CD4-positive, alpha-beta T cell treated with Interleukin-17A for 4 hours (primary cell): ENCODE measurements at regions not wholly inside any gene's neighbourhood (a gene's known extent, or its start where the extent isn't known, plus 50 kb on each side); places are given as distances from the start of the nearest gene placed in this dataset.
A peak's percentile ranks its signal among the peaks of the same experiment; 100 is the strongest.
"Not testable (repeated sequence)": the region's sequence is repeated elsewhere in the genome, so short reads cannot be mapped to it uniquely, and the experiment has no call there.

Experiments
- DNase-seq: peaks from one replicate; pipeline ENCODE4 v3.0.0-alpha.2; 2020; ENCODE audit warnings: mixed read lengths

GRCh38 chr4:128758314-128758922 lies 51.1 kb upstream of the JADE1 start:
- no peak for DNase-seq

- no peak for DNase-seq
Observed at GRCh38 chr4:128757712-128758111, 51.8 kb upstream of the JADE1 start.

GRCh38 chr4:128751354-128751753 lies 58.1 kb upstream of the JADE1 start:
- DNase-seq = no peak

GRCh38 chr4:128741748-128742147 lies 67.8 kb upstream of the JADE1 start:
- not testable (repeated sequence) for DNase-seq

- no peak for DNase-seq
Observed at GRCh38 chr4:128737098-128737513, 72.4 kb upstream of the JADE1 start.

GRCh38 chr4:128735714-128736113 lies 73.8 kb upstream of the JADE1 start:
- no peak for DNase-seq

GRCh38 chr4:128728190-128728589 lies 81.3 kb upstream of the JADE1 start:
- DNase-seq = no peak

- DNase-seq = no peak
Observed at GRCh38 chr4:128727658-128728057, 81.8 kb upstream of the JADE1 start.

- DNase-seq = no peak
Observed at GRCh38 chr4:128725405-128726055, 84.0 kb upstream of the JADE1 start.

GRCh38 chr4:128722911-128723310 lies 86.6 kb upstream of the JADE1 start:
- no peak for DNase-seq

- no peak for DNase-seq
Observed at GRCh38 chr4:128721896-128722295, 87.6 kb upstream of the JADE1 start.

GRCh38 chr4:128720270-128720669 lies 89.2 kb upstream of the JADE1 start:
- no peak for DNase-seq

- no peak for DNase-seq
Observed at GRCh38 chr4:128718768-128719167, 90.7 kb upstream of the JADE1 start.

GRCh38 chr4:128716338-128716737 lies 93.2 kb upstream of the JADE1 start:
- DNase-seq = no peak

GRCh38 chr4:128715616-128716015 lies 93.9 kb upstream of the JADE1 start:
- no peak for DNase-seq

GRCh38 chr4:128711361-128711760 lies 98.1 kb upstream of the JADE1 start:
- DNase-seq = no peak

- DNase-seq = peak; percentile 20
Observed at GRCh38 chr4:128709268-128709667, 100.2 kb upstream of the JADE1 start.

- no peak for DNase-seq
Observed at GRCh38 chr4:128707864-128708263, 101.6 kb upstream of the JADE1 start.

- no peak for DNase-seq
Observed at GRCh38 chr4:128703948-128704347, 105.6 kb upstream of the JADE1 start.

GRCh38 chr4:128700659-128701350 lies 108.7 kb upstream of the JADE1 start:
- no peak for DNase-seq

GRCh38 chr4:128698386-128698785 lies 111.1 kb upstream of the JADE1 start:
- no peak for DNase-seq

- DNase-seq = no peak
Observed at GRCh38 chr4:128697323-128697722, 112.2 kb upstream of the JADE1 start.

GRCh38 chr4:128690011-128690410 lies 119.5 kb upstream of the JADE1 start:
- DNase-seq = no peak

GRCh38 chr4:128688846-128689437 lies 120.6 kb upstream of the JADE1 start:
- DNase-seq = no peak
